NOMO-1 treated with DMSO at 0.1 percent for 48 hours (cell line): ENCODE measurements at regions not wholly inside any gene's neighbourhood (a gene's known extent, or its start where the extent isn't known, plus 50 kb on each side); places are given as distances from the start of the nearest gene placed in this dataset.

Experiments
- DNase-seq: peaks from one replicate; lab custom pipeline; 2025; ENCODE audit not compliant: unreplicated experiment; lab: John Stamatoyannopoulos, UW

DNA sequence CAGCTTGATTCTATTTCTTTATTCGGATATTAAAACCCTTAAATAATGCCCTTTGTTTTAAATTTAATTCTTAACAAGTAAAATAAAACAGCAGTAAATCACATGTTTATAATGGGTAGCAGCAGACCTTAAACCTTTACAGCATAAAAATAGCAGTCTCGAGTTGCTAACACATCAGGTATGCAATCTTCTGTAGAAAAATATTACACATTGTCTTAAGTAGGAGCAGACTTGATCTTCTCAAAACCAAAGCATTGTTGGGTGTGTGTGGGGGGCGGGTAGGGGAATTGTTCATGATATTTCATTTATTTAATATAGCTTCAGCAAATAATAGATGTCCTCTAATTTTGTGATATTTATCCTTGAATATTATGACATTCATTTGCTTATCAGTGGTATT lies 331.4 kb downstream of the PCDH7 start:
- no peak for DNase-seq

DNA sequence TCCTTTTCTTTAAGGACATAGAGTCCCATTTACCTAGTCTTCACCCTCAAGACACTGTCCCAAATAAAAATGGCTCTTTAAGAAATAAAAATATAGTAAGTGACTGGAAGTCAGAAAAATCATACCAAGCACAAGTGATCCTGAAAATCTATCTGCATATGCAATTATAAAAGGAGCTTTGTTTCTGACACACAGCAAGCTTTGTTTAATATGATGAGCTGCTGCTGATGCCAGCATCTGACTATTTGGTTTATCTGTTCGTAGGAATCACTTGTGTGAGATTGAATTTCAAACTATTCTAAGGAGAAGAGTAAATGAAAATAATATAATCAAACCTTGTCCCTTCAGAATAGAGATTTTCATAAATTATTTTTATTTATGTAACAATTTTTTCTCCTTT lies 332.4 kb downstream of the PCDH7 start:
- no peak for DNase-seq

GRCh38 chr4:31053451-31053850 lies 333.3 kb downstream of the PCDH7 start:
- DNase-seq, result no peak

- DNase-seq, result no peak
These were observed 334.1 kb downstream of the PCDH7 start for GRCh38 chr4:31054295-31054694.

- DNase-seq, result no peak
These were observed 338.5 kb downstream of the PCDH7 start for GRCh38 chr4:31058656-31059055.

DNA sequence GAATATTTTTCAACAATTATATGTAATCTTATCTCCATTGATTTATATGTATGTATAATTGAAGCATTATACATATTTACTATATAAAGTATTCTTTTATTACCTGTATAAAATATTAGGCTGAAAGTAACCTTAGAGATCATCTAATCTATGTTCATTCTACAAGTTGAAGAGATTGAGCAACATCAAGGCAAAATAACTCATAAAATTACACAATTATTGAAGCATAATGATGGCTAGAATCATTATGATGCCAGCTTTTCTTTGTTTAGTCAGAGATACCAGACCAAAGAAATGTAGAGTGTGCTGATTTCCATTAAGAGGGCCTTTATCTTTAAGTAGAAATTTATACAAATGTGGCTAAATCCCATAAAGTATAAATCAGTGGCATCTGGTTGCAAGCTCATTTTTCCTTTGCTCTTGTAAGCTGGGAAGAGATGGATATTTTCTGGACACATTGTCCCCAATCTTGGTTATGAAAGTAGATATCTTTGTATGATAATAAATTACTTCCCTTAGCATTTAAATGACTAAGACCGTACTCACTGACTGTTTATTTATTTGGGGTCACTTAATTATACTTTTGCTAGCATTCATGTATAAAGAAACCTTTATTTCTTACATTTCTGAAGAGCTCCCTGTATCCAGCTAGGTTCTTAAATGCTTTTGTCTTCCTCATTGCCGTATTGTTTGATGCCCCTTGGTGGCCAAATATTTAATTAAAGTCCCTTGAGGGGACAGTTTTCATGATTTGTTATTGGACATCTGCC lies 339.8 kb downstream of the PCDH7 start:
- no peak for DNase-seq

GRCh38 chr4:31065086-31065485 lies 344.9 kb downstream of the PCDH7 start:
- DNase-seq, result no peak

GRCh38 chr4:31068257-31069075 lies 348.3 kb downstream of the PCDH7 start:
- no peak for DNase-seq

- no peak for DNase-seq
These were observed 349.0 kb downstream of the PCDH7 start for GRCh38 chr4:31069151-31069550.

DNA sequence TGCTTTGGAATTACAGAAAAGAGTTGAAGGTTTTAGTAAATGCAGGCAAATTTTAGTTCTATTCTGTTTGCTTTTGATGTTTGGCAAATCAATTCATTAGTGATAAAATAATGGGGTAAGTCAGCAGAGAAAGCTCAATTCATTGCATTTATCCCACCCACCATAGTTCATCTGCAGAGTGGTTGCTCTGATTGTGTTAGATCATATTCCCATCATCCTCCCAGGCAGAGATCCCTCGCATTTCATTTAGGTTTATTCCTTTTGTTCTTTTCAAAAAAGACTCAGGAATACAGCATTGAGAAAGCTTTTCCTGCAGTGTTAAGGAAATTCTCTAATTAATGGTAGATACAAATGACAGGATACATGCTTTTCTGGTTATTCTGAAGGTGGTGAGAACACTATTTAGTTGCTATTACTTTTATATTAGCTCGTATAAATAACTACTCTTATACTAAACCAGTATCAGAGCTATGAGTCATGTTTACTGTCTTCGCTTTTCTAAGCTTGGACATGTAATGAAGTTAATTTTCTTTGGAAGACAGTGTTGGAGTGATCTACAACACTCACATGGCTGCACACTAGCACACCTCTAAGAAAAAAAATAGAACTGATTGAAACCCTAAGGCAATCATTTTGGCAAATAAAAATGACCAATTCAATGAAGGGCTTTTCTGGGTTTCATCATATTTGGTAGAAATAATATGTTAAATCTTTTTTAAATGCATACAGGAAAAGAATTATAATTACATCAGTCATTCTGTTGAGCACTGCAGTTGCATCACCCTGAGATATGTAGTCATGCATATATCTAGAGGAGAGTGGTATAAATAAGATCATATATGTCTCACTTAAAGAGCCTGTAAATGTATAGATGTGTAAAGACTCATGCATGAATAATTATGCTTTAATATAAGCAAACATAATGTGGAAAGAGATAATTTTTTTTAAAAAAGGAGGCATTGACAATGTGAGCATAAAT lies 351.6 kb downstream of the PCDH7 start:
- no peak for DNase-seq

DNA sequence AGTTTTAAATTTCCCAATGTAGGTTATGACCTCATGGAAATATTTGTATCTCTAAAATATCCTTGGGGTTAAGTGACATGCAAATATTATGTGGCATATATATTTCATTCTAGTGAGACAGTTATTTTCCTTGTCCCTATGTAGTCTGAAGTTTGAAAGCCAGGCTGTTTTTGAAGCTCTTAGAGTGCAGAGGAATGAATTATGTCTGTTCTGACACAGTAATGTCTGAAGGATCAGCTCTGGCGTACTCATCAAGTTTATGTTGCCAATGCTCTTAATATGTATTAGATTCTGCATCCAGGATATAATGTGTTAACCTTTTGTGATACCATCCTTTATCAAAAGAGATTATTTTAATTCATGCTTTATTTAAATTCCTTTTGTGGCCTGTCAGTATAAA lies 355.8 kb downstream of the PCDH7 start:
- no peak for DNase-seq

- DNase-seq, result no peak
These were observed 358.5 kb downstream of the PCDH7 start for GRCh38 chr4:31078661-31079060.

GRCh38 chr4:31080887-31081286 lies 360.7 kb downstream of the PCDH7 start:
- DNase-seq, result no peak

DNA sequence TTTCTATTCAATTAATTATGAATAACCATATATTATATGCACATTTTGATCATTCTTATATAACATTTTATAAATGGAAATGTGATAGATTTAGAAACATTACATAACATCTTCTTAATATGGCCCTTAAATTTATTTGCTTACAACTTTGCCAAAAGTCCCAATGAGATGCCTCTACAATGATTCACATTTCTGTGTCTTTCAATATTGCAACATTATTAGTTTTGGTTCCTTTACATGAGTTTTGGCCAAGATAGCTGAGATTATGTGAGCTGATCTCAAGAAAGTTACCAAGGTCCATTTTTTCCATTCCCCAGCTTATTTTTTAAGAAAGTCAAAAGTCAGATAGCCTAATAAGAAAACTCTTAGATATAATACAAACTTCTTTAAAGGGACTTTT lies 361.2 kb downstream of the PCDH7 start:
- DNase-seq, result no peak

GRCh38 chr4:31083456-31083855 lies 363.3 kb downstream of the PCDH7 start:
- DNase-seq, result no peak

- no peak for DNase-seq
These were observed 364.7 kb downstream of the PCDH7 start for GRCh38 chr4:31084806-31085416.

- DNase-seq, result no peak
These were observed 365.5 kb downstream of the PCDH7 start for GRCh38 chr4:31085689-31086088.

DNA sequence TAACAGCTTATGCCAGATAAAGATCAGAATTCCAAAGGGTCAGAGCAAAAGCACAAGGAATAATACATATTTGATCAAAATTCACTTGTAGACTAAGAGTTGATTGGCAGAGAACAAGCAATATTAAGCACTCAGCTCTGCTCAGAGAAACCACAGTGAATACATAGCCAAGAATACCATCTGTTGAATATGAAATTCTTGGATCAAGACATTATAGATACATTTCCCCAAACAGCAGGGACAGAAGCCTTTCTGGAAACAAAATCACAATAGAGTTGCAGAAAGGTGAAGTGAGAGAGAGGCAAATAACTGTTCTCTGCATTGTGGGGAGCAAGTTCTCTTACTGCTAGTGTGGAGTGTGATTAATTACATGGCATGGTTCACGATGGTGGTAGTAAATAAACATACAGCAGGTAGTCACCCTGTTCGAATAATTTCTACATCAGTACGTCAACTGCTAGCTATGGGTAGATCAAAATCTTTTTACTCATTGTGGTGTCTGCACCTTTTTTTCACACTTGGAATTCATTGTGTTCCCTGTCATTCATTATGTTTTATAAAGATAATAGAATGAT lies 366.7 kb downstream of the PCDH7 start:
- DNase-seq, result no peak

- no peak for DNase-seq
These were observed 368.5 kb downstream of the PCDH7 start for GRCh38 chr4:31088600-31089230.

GRCh38 chr4:31089815-31090214 lies 369.6 kb downstream of the PCDH7 start:
- DNase-seq, result no peak
